ENCODE measurements at regions not wholly inside any gene's neighbourhood (a gene's known extent, or its start where the extent isn't known, plus 50 kb on each side); places are given as distances from the start of the nearest gene placed in this dataset.

DNA sequence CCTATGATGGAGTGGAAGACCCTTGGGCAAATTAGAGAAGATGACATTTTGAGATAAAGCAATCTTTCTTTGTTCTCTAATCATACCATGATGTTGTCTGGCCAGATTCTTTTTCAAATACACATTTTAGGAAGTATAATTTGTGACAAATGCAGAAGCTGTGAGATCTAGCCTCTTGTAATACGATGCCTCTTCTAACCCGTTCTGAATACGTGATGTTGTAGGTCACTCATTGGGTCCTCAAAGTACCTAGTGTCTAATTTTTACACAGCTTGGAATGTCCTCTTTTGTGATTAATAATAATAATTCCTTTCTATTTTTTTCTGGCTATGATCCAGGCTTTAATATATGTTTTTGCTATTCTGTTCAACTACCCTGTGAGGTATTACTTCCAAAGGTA lies 502.7 kb downstream of the NUF2 start:
- H3K27me3 ChIP-seq (ENCODE audit: insufficient read depth, low read depth, low read length), result no peaks in the 10 kb centered on the region
- no peaks in the 10 kb centered on the region for H3K9me2 ChIP-seq (ENCODE audit: insufficient read depth, low read length)
- H3K27ac ChIP-seq (ENCODE audit: low read length), result no peak overlapping the region
- H3K36me3 ChIP-seq (ENCODE audit: insufficient read depth, low read length), result no peaks in the 10 kb centered on the region
- no peak overlapping the region for H3K9ac ChIP-seq (ENCODE audit: low read length)
- H3K79me2 ChIP-seq (replicated peaks; ENCODE audit: insufficient read depth, low read length), result no peaks in the 10 kb centered on the region
- H3K4me2 ChIP-seq (ENCODE audit: low read length), result no peak overlapping the region
- no peak overlapping the region for H2AFZ ChIP-seq (ENCODE audit: low read depth, low read length)
- TF ChIP-seq RAD21 (conservative IDR thresholded peaks at IDR 0.05) (no peak), POLR2AphosphoS5 (IDR thresholded peaks at IDR 0.05) (no peak), SMC3 (conservative IDR thresholded peaks at IDR 0.05; ENCODE audit: poor library complexity) (no peak), EZH2 (IDR thresholded peaks at IDR 0.05; ENCODE audit: borderline replicate concordance, insufficient read depth, low read length, poor library complexity, severe bottlenecking) (no peak)
- TF ChIP-seq, protein P1, sequence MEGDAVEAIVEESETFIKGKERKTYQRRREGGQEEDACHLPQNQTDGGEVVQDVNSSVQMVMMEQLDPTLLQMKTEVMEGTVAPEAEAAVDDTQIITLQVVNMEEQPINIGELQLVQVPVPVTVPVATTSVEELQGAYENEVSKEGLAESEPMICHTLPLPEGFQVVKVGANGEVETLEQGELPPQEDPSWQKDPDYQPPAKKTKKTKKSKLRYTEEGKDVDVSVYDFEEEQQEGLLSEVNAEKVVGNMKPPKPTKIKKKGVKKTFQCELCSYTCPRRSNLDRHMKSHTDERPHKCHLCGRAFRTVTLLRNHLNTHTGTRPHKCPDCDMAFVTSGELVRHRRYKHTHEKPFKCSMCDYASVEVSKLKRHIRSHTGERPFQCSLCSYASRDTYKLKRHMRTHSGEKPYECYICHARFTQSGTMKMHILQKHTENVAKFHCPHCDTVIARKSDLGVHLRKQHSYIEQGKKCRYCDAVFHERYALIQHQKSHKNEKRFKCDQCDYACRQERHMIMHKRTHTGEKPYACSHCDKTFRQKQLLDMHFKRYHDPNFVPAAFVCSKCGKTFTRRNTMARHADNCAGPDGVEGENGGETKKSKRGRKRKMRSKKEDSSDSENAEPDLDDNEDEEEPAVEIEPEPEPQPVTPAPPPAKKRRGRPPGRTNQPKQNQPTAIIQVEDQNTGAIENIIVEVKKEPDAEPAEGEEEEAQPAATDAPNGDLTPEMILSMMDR (IDR thresholded peaks at IDR 0.05; ENCODE audit: poor library complexity, severe bottlenecking), result no peak
- H3K4me3 ChIP-seq (ENCODE audit: low read length), result no peak overlapping the region
- H3K9me3 ChIP-seq (ENCODE audit: low read length), result no peaks in the 10 kb centered on the region
- H3F3A ChIP-seq (ENCODE audit: insufficient read depth, low read length, poor library complexity, severe bottlenecking), result no peaks in the 10 kb centered on the region
- H4K20me1 ChIP-seq (ENCODE audit: insufficient read depth), result no peaks in the 10 kb centered on the region

DNA sequence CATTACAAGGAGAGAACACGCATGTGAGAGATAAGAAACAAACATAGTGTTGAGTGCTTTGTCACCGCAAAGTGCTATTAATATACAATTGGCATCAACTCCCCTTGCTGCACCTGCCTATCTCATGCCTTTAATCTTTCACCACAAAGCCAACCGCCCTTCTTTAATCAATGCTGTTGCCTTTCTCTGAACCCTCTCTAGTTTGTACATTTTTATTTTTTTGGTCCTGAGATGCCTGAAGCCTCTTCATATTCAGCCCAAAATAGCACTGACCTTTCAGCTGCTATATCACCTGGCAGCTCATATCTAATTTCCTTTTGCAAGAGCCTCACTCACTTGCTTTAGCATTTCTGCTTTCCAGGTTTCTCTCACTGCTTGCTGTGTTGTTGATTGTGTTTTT lies 504.7 kb downstream of the NUF2 start:
- Histone ChIP-seq H3K9me2 (ENCODE audit: insufficient read depth, low read length) (no peaks in the 10 kb centered on the region), H3K27ac (ENCODE audit: low read length) (no peak overlapping the region), H4K20me1 (ENCODE audit: insufficient read depth) (no peaks in the 10 kb centered on the region), H2AFZ (ENCODE audit: low read depth, low read length) (no peak overlapping the region), H3K4me2 (ENCODE audit: low read length) (no peak overlapping the region), H3K4me3 (ENCODE audit: low read length) (no peak overlapping the region), H3F3A (ENCODE audit: insufficient read depth, low read length, poor library complexity, severe bottlenecking) (no peaks in the 10 kb centered on the region), H3K9ac (ENCODE audit: low read length) (no peak overlapping the region), H3K79me2 (replicated peaks; ENCODE audit: insufficient read depth, low read length) (no peaks in the 10 kb centered on the region), H3K36me3 (ENCODE audit: insufficient read depth, low read length) (no peaks in the 10 kb centered on the region), H3K27me3 (ENCODE audit: insufficient read depth, low read depth, low read length) (no peaks in the 10 kb centered on the region), H3K9me3 (ENCODE audit: low read length) (no peaks in the 10 kb centered on the region)
- TF ChIP-seq SMC3 (conservative IDR thresholded peaks at IDR 0.05; ENCODE audit: poor library complexity) (no peak), TAF1 (IDR thresholded peaks at IDR 0.05; ENCODE audit: low read depth) (no peak), EZH2 (IDR thresholded peaks at IDR 0.05; ENCODE audit: borderline replicate concordance, insufficient read depth, low read length, poor library complexity, severe bottlenecking) (no peak), EP300 (conservative IDR thresholded peaks at IDR 0.05; ENCODE audit: poor library complexity, severe bottlenecking) (no peak), MXI1 (conservative IDR thresholded peaks at IDR 0.05; ENCODE audit: poor library complexity, severe bottlenecking) (no peak), POLR2AphosphoS5 (IDR thresholded peaks at IDR 0.05) (no peak), RAD21 (conservative IDR thresholded peaks at IDR 0.05) (no peak)
- TF ChIP-seq, protein P2, sequence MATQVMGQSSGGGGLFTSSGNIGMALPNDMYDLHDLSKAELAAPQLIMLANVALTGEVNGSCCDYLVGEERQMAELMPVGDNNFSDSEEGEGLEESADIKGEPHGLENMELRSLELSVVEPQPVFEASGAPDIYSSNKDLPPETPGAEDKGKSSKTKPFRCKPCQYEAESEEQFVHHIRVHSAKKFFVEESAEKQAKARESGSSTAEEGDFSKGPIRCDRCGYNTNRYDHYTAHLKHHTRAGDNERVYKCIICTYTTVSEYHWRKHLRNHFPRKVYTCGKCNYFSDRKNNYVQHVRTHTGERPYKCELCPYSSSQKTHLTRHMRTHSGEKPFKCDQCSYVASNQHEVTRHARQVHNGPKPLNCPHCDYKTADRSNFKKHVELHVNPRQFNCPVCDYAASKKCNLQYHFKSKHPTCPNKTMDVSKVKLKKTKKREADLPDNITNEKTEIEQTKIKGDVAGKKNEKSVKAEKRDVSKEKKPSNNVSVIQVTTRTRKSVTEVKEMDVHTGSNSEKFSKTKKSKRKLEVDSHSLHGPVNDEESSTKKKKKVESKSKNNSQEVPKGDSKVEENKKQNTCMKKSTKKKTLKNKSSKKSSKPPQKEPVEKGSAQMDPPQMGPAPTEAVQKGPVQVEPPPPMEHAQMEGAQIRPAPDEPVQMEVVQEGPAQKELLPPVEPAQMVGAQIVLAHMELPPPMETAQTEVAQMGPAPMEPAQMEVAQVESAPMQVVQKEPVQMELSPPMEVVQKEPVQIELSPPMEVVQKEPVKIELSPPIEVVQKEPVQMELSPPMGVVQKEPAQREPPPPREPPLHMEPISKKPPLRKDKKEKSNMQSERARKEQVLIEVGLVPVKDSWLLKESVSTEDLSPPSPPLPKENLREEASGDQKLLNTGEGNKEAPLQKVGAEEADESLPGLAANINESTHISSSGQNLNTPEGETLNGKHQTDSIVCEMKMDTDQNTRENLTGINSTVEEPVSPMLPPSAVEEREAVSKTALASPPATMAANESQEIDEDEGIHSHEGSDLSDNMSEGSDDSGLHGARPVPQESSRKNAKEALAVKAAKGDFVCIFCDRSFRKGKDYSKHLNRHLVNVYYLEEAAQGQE (IDR thresholded peaks at IDR 0.05; ENCODE audit: borderline replicate concordance), result no peak
- TF ChIP-seq, protein P1 (IDR thresholded peaks at IDR 0.05; ENCODE audit: poor library complexity, severe bottlenecking), result no peak

All from neural cell (in vitro differentiated cells).